Smooth muscle cell (in vitro differentiated cells): ENCODE measurements at regions not wholly inside any gene's neighbourhood (a gene's known extent, or its start where the extent isn't known, plus 50 kb on each side); places are given as distances from the start of the nearest gene placed in this dataset.

Source experiments
- DNase-seq: peaks from one replicate; lab custom pipeline; 2025; ENCODE audit not compliant: unreplicated experiment; lab: John Stamatoyannopoulos, UW
- H2AFZ ChIP-seq: fragments of 200-600 bp; sonication (generic); 2 replicates; pipeline ENCODE4 v1.6.0; 2016; ENCODE audit warnings: antibody characterized with exemption, low read depth, mild to moderate bottlenecking
- H3F3A ChIP-seq: fragments of 200-600 bp; sonication (generic); 2 replicates; pipeline ENCODE4 v1.6.0; 2017; ENCODE audit warnings: antibody characterized with exemption, low read depth
- H3K27ac ChIP-seq: fragments of 200-600 bp; sonication (generic); 2 replicates; pipeline ENCODE4 v1.5.1; 2016; ENCODE audit warnings: low read depth, mild to moderate bottlenecking
- H3K27me3 ChIP-seq: fragments of 200-600 bp; sonication (generic); 2 replicates; pipeline ENCODE4 v1.6.1; 2016; ENCODE audit warnings: low read depth, mild to moderate bottlenecking
- H3K36me3 ChIP-seq: fragments of 200-600 bp; sonication (generic); 2 replicates; pipeline ENCODE4 v1.5.1; 2016; ENCODE audit warnings: low read depth
- H3K4me1 ChIP-seq: fragments of 200-600 bp; sonication (generic); 2 replicates; pipeline ENCODE4 v1.5.1; 2016; ENCODE audit warnings: low read depth
- H3K4me2 ChIP-seq: fragments of 200-600 bp; sonication (generic); 2 replicates; pipeline ENCODE4 v1.6.0; 2016; ENCODE audit warnings: mild to moderate bottlenecking
- H3K4me3 ChIP-seq: fragments of 200-600 bp; sonication (generic); 2 replicates; pipeline ENCODE4 v1.5.1; 2016; ENCODE audit warnings: mild to moderate bottlenecking
- H3K79me2 ChIP-seq: fragments of 200-600 bp; sonication (generic); 2 replicates; pipeline ENCODE4 v1.6.0; 2016; ENCODE audit warnings: low read depth, mild to moderate bottlenecking
- H3K9ac ChIP-seq: fragments of 200-600 bp; sonication (generic); 2 replicates; pipeline ENCODE4 v1.6.0; 2016; ENCODE audit warnings: low read depth
- H3K9me3 ChIP-seq: fragments of 200-600 bp; sonication (generic); replicated peaks from 2 replicates; pipeline ENCODE4 v1.5.1; 2016; ENCODE audit warnings: low read depth
- H4K20me1 ChIP-seq: fragments of 200-600 bp; sonication (generic); 2 replicates; pipeline ENCODE4 v1.6.0; 2016; ENCODE audit warnings: low read depth
- WGBS: methylation state at CpG from one replicate; pipeline ENCODE4 v1.1.7; 2016; ENCODE audit warnings: low lambda C conversion rate; 5-methylcytosine and 5-hydroxymethylcytosine counted together
- TF ChIP-seq, protein P1 (sequence below): fragments of 200-600 bp; sonication (generic); IDR thresholded peaks from 2 replicates; pipeline ENCODE4 v1.5.1; 2017; ENCODE audit warnings: borderline replicate concordance, mild to moderate bottlenecking, antibody characterized with exemption; ENCODE audit not compliant: insufficient read depth, poor library complexity, severe bottlenecking

DNA sequence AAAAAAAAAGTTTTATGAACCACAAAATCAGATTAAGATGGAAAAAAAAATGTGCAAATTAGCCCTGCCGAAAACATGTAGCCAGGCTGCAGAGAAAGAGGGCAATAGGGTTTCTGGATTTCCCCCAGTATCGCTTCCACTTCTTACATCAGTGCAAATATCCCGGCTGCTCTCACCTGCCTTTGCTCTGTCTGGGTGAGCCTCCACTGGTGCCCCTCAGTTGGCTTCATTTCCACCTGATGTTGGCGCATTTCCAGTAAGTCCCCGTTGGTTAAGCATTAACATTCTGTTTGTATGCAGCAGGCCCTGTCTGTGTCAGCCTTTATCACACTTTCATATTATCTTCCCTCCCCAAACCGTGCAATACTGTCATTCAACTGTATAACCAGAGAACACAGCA lies 215.1 kb downstream of the CBLN4 start:
- no peak overlapping the region for H3K4me2 ChIP-seq
- TF ChIP-seq, protein P1, sequence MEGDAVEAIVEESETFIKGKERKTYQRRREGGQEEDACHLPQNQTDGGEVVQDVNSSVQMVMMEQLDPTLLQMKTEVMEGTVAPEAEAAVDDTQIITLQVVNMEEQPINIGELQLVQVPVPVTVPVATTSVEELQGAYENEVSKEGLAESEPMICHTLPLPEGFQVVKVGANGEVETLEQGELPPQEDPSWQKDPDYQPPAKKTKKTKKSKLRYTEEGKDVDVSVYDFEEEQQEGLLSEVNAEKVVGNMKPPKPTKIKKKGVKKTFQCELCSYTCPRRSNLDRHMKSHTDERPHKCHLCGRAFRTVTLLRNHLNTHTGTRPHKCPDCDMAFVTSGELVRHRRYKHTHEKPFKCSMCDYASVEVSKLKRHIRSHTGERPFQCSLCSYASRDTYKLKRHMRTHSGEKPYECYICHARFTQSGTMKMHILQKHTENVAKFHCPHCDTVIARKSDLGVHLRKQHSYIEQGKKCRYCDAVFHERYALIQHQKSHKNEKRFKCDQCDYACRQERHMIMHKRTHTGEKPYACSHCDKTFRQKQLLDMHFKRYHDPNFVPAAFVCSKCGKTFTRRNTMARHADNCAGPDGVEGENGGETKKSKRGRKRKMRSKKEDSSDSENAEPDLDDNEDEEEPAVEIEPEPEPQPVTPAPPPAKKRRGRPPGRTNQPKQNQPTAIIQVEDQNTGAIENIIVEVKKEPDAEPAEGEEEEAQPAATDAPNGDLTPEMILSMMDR = no peak
- no peak overlapping the region for H3K4me3 ChIP-seq
- no peak overlapping the region for H2AFZ ChIP-seq
- no peak overlapping the region for H3K27ac ChIP-seq
- no peaks in the 10 kb centered on the region for H3K9me3 ChIP-seq
- no peaks in the 10 kb centered on the region for H3K27me3 ChIP-seq
- no peaks in the 10 kb centered on the region for H3F3A ChIP-seq
- H3K4me1 ChIP-seq = no peaks in the 10 kb centered on the region
- 84% methylated on average over 6 of the region's 6 CpGs for WGBS
- H3K79me2 ChIP-seq = no peaks in the 10 kb centered on the region
- no peaks in the 10 kb centered on the region for H4K20me1 ChIP-seq
- no peaks in the 10 kb centered on the region for H3K36me3 ChIP-seq
- no peak overlapping the region for H3K9ac ChIP-seq
- no peak for DNase-seq

DNA sequence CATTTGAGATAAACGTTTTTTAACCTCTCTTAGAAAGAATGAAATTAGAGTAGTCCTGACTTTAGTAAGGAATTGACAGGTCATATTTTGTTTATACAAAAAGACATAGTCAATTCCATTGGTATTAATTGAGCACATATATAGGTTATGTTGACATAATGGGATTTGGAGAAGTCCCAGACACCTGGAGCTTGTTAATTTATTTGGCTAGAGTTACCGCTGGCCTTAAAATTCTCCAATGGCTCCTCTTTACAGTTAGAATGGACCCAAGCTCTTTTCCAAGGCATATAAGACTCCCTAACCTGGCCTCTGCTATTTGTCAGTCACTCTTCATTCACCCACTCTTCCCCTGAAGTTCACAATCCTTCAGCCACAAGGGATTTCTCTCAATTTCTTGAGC lies 221.3 kb downstream of the CBLN4 start:
- H3K9me3 ChIP-seq = no peaks in the 10 kb centered on the region
- no peak overlapping the region for H3K4me2 ChIP-seq
- H3K27ac ChIP-seq = no peak overlapping the region
- no peaks in the 10 kb centered on the region for H3K36me3 ChIP-seq
- H4K20me1 ChIP-seq = no peaks in the 10 kb centered on the region
- H3F3A ChIP-seq = no peaks in the 10 kb centered on the region
- WGBS = 52% methylated on average over 2 of the region's 2 CpGs
- H3K79me2 ChIP-seq = no peaks in the 10 kb centered on the region
- no peaks in the 10 kb centered on the region for H3K4me1 ChIP-seq
- H2AFZ ChIP-seq = no peak overlapping the region
- no peak overlapping the region for H3K4me3 ChIP-seq
- H3K27me3 ChIP-seq = no peaks in the 10 kb centered on the region
- no peak for DNase-seq
- no peak overlapping the region for H3K9ac ChIP-seq
- TF ChIP-seq, protein P1 = no peak

DNA sequence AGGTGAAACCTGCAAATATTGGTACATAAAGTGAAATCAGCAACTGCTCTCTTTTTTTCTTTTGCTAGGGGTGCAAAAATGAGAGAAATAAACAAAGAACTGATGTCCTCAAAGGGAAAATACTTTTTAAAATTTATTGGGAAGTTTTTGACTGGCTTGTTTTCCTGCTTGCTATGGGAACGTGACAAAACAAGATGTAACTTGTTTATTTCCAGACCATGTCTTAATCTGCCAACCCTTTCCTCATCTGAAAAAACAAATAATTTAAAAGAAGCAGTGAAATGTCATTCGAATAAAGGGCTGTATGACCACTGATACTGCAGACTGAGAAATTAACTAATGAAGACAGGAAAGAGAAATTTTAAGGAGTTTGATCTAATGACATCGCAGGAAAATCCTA lies 221.9 kb downstream of the CBLN4 start:
- 77% methylated on average over 3 of the region's 3 CpGs for WGBS
- H3K4me3 ChIP-seq = no peak overlapping the region
- no peaks in the 10 kb centered on the region for H3K9me3 ChIP-seq
- no peak overlapping the region for H3K4me2 ChIP-seq
- H3K4me1 ChIP-seq = no peaks in the 10 kb centered on the region
- no peak for DNase-seq
- no peaks in the 10 kb centered on the region for H3K36me3 ChIP-seq
- H3F3A ChIP-seq = no peaks in the 10 kb centered on the region
- H3K79me2 ChIP-seq = no peaks in the 10 kb centered on the region
- no peaks in the 10 kb centered on the region for H4K20me1 ChIP-seq
- no peak overlapping the region for H3K9ac ChIP-seq
- H2AFZ ChIP-seq = no peak overlapping the region
- H3K27me3 ChIP-seq = no peaks in the 10 kb centered on the region
- TF ChIP-seq, protein P1 = no peak
- H3K27ac ChIP-seq = no peak overlapping the region

DNA sequence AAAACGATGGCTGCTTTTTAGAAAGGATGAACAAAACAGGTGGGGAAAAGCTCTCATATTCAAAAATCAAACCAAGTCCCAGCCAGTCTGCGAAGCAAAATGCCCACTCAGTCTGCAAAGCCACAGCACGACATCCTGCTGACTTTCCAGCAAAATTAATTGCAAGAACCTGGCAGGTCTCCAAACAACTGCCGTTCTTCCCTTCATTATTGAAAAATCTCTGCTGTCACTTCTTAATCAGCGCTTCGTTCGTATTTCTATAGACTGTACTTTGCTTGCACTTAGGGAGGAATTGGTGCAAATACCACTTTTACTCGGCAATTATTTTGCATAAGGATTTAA lies 222.4 kb downstream of the CBLN4 start:
- Histone ChIP-seq H3F3A (no peaks in the 10 kb centered on the region), H3K9ac (no peak overlapping the region), H2AFZ (no peak overlapping the region), H3K27ac (no peak overlapping the region), H3K4me2 (no peak overlapping the region), H3K9me3 (no peaks in the 10 kb centered on the region), H3K79me2 (no peaks in the 10 kb centered on the region), H4K20me1 (no peaks in the 10 kb centered on the region), H3K27me3 (no peaks in the 10 kb centered on the region), H3K4me3 (no peak overlapping the region), H3K4me1 (no peaks in the 10 kb centered on the region), H3K36me3 (no peaks in the 10 kb centered on the region)
- 75% methylated on average over 8 of the region's 8 CpGs for WGBS
- TF ChIP-seq, protein P1 = no peak
- DNase-seq = no peak
